ENCODE measurements at regions not wholly inside any gene's neighbourhood (a gene's known extent, or its start where the extent isn't known, plus 50 kb on each side); places are given as distances from the start of the nearest gene placed in this dataset.

- TF ChIP-seq NR3C1 (IDR thresholded peaks at IDR 0.05) (no peak), POLR2A (IDR thresholded peaks at IDR 0.05; ENCODE audit: low read length) (no peak), CTCF (IDR thresholded peaks at IDR 0.05) (no peak), MAX (IDR thresholded peaks at IDR 0.05) (no peak), JUN (IDR thresholded peaks at IDR 0.05) (no peak), RAD21 (conservative IDR thresholded peaks at IDR 0.05 in 1 of 2, IDR thresholded peaks at IDR 0.05 in 1 of 2) (no peak), POLR2AphosphoS2 (conservative IDR thresholded peaks at IDR 0.05; ENCODE audit: low read length) (no peak), MYC (IDR thresholded peaks at IDR 0.05; ENCODE audit: borderline replicate concordance, low read length) (no peak), REST (IDR thresholded peaks at IDR 0.05) (no peak), EP300 (IDR thresholded peaks at IDR 0.05) (no peak), ZFP36 (IDR thresholded peaks at IDR 0.05; ENCODE audit: borderline replicate concordance, partially characterized antibody) (no peak)
Observed at GRCh38 chr3:70565861-70566260, 253.4 kb upstream of the MDFIC2 start.

All from A549 (cell line).